ENCODE measurements at regions not wholly inside any gene's neighbourhood (a gene's known extent, or its start where the extent isn't known, plus 50 kb on each side); places are given as distances from the start of the nearest gene placed in this dataset.

DNA sequence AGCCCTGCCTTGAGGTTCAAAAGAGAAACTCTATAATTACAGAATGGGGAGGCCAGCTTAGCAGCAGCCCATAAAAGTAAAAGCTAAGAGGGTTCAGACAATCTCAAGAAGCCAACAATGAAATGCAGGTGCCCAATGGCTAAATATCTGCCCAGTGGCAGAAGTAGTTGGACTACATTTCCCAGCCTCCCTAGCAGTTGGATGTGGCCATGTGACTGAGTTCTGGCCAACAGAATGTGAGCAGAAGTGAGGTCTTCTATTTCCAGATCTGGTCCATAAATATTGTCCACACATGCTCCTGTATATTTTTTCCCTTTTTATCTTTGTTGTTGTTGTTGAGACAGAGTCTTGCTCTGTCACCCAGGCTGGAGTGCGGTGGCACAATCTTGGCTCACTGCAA is 127.9 kb upstream of the NHS start:
- no peak for TF ChIP-seq CTCF (conservative IDR thresholded peaks at IDR 0.05; ENCODE audit: low read depth in 2 of 2)
- TF ChIP-seq, protein P1, sequence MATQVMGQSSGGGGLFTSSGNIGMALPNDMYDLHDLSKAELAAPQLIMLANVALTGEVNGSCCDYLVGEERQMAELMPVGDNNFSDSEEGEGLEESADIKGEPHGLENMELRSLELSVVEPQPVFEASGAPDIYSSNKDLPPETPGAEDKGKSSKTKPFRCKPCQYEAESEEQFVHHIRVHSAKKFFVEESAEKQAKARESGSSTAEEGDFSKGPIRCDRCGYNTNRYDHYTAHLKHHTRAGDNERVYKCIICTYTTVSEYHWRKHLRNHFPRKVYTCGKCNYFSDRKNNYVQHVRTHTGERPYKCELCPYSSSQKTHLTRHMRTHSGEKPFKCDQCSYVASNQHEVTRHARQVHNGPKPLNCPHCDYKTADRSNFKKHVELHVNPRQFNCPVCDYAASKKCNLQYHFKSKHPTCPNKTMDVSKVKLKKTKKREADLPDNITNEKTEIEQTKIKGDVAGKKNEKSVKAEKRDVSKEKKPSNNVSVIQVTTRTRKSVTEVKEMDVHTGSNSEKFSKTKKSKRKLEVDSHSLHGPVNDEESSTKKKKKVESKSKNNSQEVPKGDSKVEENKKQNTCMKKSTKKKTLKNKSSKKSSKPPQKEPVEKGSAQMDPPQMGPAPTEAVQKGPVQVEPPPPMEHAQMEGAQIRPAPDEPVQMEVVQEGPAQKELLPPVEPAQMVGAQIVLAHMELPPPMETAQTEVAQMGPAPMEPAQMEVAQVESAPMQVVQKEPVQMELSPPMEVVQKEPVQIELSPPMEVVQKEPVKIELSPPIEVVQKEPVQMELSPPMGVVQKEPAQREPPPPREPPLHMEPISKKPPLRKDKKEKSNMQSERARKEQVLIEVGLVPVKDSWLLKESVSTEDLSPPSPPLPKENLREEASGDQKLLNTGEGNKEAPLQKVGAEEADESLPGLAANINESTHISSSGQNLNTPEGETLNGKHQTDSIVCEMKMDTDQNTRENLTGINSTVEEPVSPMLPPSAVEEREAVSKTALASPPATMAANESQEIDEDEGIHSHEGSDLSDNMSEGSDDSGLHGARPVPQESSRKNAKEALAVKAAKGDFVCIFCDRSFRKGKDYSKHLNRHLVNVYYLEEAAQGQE (IDR thresholded peaks at IDR 0.05; ENCODE audit: unreplicated experiment), result no peak
- TF ChIP-seq EZH2 (IDR thresholded peaks at IDR 0.05; ENCODE audit: low read depth, unreplicated experiment), result no peak
- no peak for TF ChIP-seq POLR2AphosphoS5 (IDR thresholded peaks at IDR 0.05; ENCODE audit: low read depth)
- no peak for TF ChIP-seq EZH2phosphoT487 (IDR thresholded peaks at IDR 0.05; ENCODE audit: unreplicated experiment)
- no peak for TF ChIP-seq ZNF331 (CRISPR knock-in tag; IDR thresholded peaks at IDR 0.05; ENCODE audit: low read depth)
- no peak for TF ChIP-seq JUNB (IDR thresholded peaks at IDR 0.05; ENCODE audit: unreplicated experiment)
- no peak for TF ChIP-seq NANOG (IDR thresholded peaks at IDR 0.05; ENCODE audit: borderline replicate concordance)

Measured in GM23338 (cell line).